Mesothelial cell of epicardium (in vitro differentiated cells): ENCODE measurements at regions not wholly inside any gene's neighbourhood (a gene's known extent, or its start where the extent isn't known, plus 50 kb on each side); places are given as distances from the start of the nearest gene placed in this dataset.

Source experiments
- DNase-seq, 2 experiments: peaks; one replicate each; pipeline ENCODE4 v3.0.0; 2021; ENCODE audit warnings: low spot score in 2 of 2; ENCODE audit not compliant: unreplicated experiment in 2 of 2
- H3K27ac Mint-ChIP-seq: 2 replicates; pipeline ENCODE4 v1.8.0; 2021; ENCODE audit warnings: mixed read lengths
- H3K27me3 Mint-ChIP-seq: 2 replicates; pipeline ENCODE4 v1.8.0; 2021; ENCODE audit warnings: low read depth, mixed read lengths
- H3K36me3 Mint-ChIP-seq: 2 replicates; pipeline ENCODE4 v1.8.0; 2021; ENCODE audit warnings: mixed read lengths
- H3K4me1 Mint-ChIP-seq: 2 replicates; pipeline ENCODE4 v1.8.0; 2021; ENCODE audit warnings: mixed read lengths
- H3K4me3 Mint-ChIP-seq: 2 replicates; pipeline ENCODE4 v1.8.0; 2021; ENCODE audit warnings: mild to moderate bottlenecking, moderate library complexity, mixed read lengths
- H3K9me3 Mint-ChIP-seq: 2 replicates; pipeline ENCODE4 v1.8.0; 2021; ENCODE audit warnings: mixed read lengths
- CTCF ChIP-seq: fragments of 200-600 bp; sonication (generic); IDR thresholded peaks from one replicate; pipeline ENCODE4 v1.5.0; 2021; ENCODE audit warnings: antibody characterized with exemption; ENCODE audit not compliant: unreplicated experiment

GRCh38 chr18:43877616-43878321 lies 600.5 kb upstream of the SYT4 start:
- Mint-ChIP-seq H3K27me3 (no peaks in the 10 kb centered on the region), H3K36me3 (no peaks in the 10 kb centered on the region), H3K9me3 (no peaks in the 10 kb centered on the region), H3K4me1 (peaks cover 62% of the 10 kb centered on the region), H3K27ac (peak overlapping the region; percentile 90), H3K4me3 (no peak overlapping the region)
- no peak for TF ChIP-seq CTCF
- DNase-seq, result no peak

- no peaks in the 10 kb centered on the region for H3K27me3 Mint-ChIP-seq
- H3K4me1 Mint-ChIP-seq, result peaks cover 72% of the 10 kb centered on the region
- no peak for DNase-seq
- no peak overlapping the region for H3K4me3 Mint-ChIP-seq
- H3K9me3 Mint-ChIP-seq, result no peaks in the 10 kb centered on the region
- TF ChIP-seq CTCF, result no peak
- peak overlapping the region; percentile 10 for H3K27ac Mint-ChIP-seq
- no peaks in the 10 kb centered on the region for H3K36me3 Mint-ChIP-seq
Observed at GRCh38 chr18:43879415-43879814, 602.1 kb upstream of the SYT4 start.

DNA sequence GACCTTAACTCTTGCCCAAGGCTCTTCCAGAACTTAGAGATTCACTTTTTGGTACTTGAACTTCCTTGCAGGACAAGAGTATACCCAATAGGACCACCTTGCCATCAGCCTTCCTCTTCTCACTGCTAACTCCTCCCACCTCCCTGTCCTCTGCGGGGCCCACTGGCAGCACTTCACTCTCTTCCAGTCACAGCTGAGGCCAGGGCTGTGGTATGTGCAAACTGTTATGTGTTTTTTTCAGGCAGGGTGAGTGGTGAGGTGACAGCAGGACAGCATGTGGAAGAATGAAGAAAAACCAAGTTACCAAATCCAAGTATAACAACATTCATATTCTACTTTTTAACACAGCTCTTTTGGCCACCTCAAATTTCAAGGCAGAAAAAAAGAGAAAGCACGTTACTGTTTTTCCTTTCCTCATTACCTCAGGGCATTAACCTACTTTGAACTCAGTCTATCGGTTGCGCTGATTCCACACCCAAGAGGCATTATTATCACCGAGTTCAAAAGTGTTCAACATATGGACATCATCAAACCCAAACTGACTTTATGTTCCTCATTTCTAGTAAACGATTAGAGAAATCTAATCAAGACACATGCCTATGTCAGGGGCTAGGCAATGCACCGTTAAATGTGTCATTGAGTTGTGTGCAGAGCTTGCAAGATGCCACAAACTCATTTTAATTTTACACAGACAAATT lies 605.2 kb upstream of the SYT4 start:
- Mint-ChIP-seq H3K27ac (peak overlapping the region; percentile 55), H3K36me3 (no peaks in the 10 kb centered on the region), H3K9me3 (peaks cover 3% of the 10 kb centered on the region), H3K4me3 (no peak overlapping the region), H3K27me3 (no peaks in the 10 kb centered on the region), H3K4me1 (peaks cover 55% of the 10 kb centered on the region)
- TF ChIP-seq CTCF, result no peak
- no peak for DNase-seq

DNA sequence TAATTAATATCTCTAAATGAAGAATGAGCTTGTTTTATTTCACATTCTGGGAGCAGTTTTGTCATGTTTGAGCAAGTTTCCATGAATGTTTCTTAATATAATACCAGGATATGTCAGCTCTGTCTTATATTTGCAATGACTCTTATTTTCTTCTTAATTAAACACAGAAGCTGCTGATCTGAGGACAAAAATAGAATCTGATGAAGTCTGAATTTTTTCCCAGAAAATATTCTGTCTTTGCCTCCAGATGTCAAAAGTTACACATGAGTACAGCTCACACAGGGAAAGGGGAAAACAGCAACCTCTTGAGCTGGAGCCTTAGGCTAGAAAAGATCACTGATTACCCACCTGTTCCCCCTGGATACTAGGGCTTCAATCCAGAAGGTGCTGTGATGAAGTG lies 606.6 kb upstream of the SYT4 start:
- no peak overlapping the region for H3K4me3 Mint-ChIP-seq
- peaks cover 3% of the 10 kb centered on the region for H3K9me3 Mint-ChIP-seq
- DNase-seq, result no peak
- no peaks in the 10 kb centered on the region for H3K27me3 Mint-ChIP-seq
- H3K4me1 Mint-ChIP-seq, result peaks cover 44% of the 10 kb centered on the region
- H3K36me3 Mint-ChIP-seq, result no peaks in the 10 kb centered on the region
- no peak overlapping the region for H3K27ac Mint-ChIP-seq
- TF ChIP-seq CTCF, result no peak

- DNase-seq, result no peak
- Mint-ChIP-seq H3K4me1 (peaks cover 33% of the 10 kb centered on the region), H3K36me3 (no peaks in the 10 kb centered on the region), H3K27ac (no peak overlapping the region), H3K27me3 (no peaks in the 10 kb centered on the region), H3K9me3 (peaks cover 10% of the 10 kb centered on the region), H3K4me3 (no peak overlapping the region)
- TF ChIP-seq CTCF, result no peak
Observed at GRCh38 chr18:43886341-43886740, 609.1 kb upstream of the SYT4 start.
